Endodermal cell (in vitro differentiated cells): ENCODE measurements at regions not wholly inside any gene's neighbourhood (a gene's known extent, or its start where the extent isn't known, plus 50 kb on each side); places are given as distances from the start of the nearest gene placed in this dataset.

Source experiments
- DNase-seq: peaks from one replicate; pipeline ENCODE4 v3.0.0-alpha.2; 2017
- H3K27ac ChIP-seq: 2 replicates; pipeline ENCODE4 v1.5.1; 2013; ENCODE audit warnings: mild to moderate bottlenecking, low read depth, low read length, moderate library complexity
- H3K27me3 ChIP-seq: 2 replicates; pipeline ENCODE4 v1.6.1; 2013; ENCODE audit warnings: mild to moderate bottlenecking, low read length, moderate library complexity; ENCODE audit not compliant: insufficient read depth, control insufficient read depth, poor library complexity, severe bottlenecking
- H3K36me3 ChIP-seq: 2 replicates; pipeline ENCODE4 v1.7.0; 2013; ENCODE audit warnings: mild to moderate bottlenecking, low read length, moderate library complexity; ENCODE audit not compliant: control insufficient read depth, insufficient read depth
- H3K4me1 ChIP-seq: one replicate; pipeline ENCODE4 v1.7.0; 2013; ENCODE audit warnings: low read length; ENCODE audit not compliant: control insufficient read depth, insufficient read depth
- H3K4me3 ChIP-seq: 2 replicates; pipeline ENCODE4 v1.5.1; 2013; ENCODE audit warnings: mild to moderate bottlenecking, low read length, moderate library complexity
- H3K9ac ChIP-seq: 2 replicates; pipeline ENCODE4 v1.6.1; 2013; ENCODE audit warnings: mild to moderate bottlenecking, low read length, moderate library complexity; ENCODE audit not compliant: poor library complexity, severe bottlenecking; ENCODE audit errors: extremely low read depth
- H3K9me3 ChIP-seq: 2 replicates; pipeline ENCODE4 v1.6.1; 2013; ENCODE audit warnings: mild to moderate bottlenecking, low read length, moderate library complexity; ENCODE audit not compliant: control insufficient read depth
- H3K27ac Mint-ChIP-seq: 2 replicates; pipeline ENCODE4 v1.8.0; 2020; ENCODE audit warnings: mixed read lengths
- H3K27me3 Mint-ChIP-seq: 2 replicates; pipeline ENCODE4 v1.8.0; 2021; ENCODE audit warnings: mild to moderate bottlenecking, mixed read lengths; ENCODE audit not compliant: insufficient read depth
- H3K36me3 Mint-ChIP-seq: 2 replicates; pipeline ENCODE4 v1.8.0; 2020; ENCODE audit warnings: low read depth, mixed read lengths
- H3K4me1 Mint-ChIP-seq: 2 replicates; pipeline ENCODE4 v1.8.0; 2020; ENCODE audit warnings: mixed read lengths
- H3K4me3 Mint-ChIP-seq: 2 replicates; pipeline ENCODE4 v1.8.0; 2020; ENCODE audit warnings: mild to moderate bottlenecking, moderate library complexity, mixed read lengths
- H3K9me3 Mint-ChIP-seq: 2 replicates; pipeline ENCODE4 v1.8.0; 2020; ENCODE audit warnings: mild to moderate bottlenecking, mixed read lengths
- CTCF ChIP-seq: fragments of 200-600 bp; sonication (generic); conservative IDR thresholded peaks from 2 replicates; pipeline ENCODE4 v1.5.0; 2021; ENCODE audit warnings: antibody characterized with exemption, mild to moderate bottlenecking
- WGBS, 2 experiments: methylation state at CpG; one replicate each; pipeline versions ENCODE4 v1.1.5 to v1.1.7; 2013; ENCODE audit warnings: missing lambda C conversion rate in 2 of 2, mixed read lengths in 1 of 2; ENCODE audit not compliant: insufficient coverage in 1 of 2, insufficient read length in 1 of 2; 5-methylcytosine and 5-hydroxymethylcytosine counted together

GRCh38 chr4:74610491-74610890 lies 165.6 kb downstream of the AREG start:
- Mint-ChIP-seq H3K4me1 (peaks cover 18% of the 10 kb centered on the region), H3K27me3 (peaks cover 54% of the 10 kb centered on the region), H3K9me3 (no peaks in the 10 kb centered on the region), H3K27ac (no peak overlapping the region), H3K36me3 (no peaks in the 10 kb centered on the region), H3K4me3 (no peak overlapping the region)
- no peak for TF ChIP-seq CTCF
- peaks cover 64% of the 10 kb centered on the region for H3K27me3 ChIP-seq
- DNase-seq = no peak
- H3K9ac ChIP-seq = no peak overlapping the region
- H3K36me3 ChIP-seq = no peaks in the 10 kb centered on the region
- H3K27ac ChIP-seq = no peak overlapping the region
- peaks cover 6% of the 10 kb centered on the region for H3K4me1 ChIP-seq
- no peak overlapping the region for H3K4me3 ChIP-seq
- H3K9me3 ChIP-seq = peaks cover 7% of the 10 kb centered on the region
- 84 to 86% methylated on average over 1 to 2 of the region's 2 CpGs for WGBS, 2 experiments

- no peak overlapping the region for H3K27ac Mint-ChIP-seq
- peaks cover 2% of the 10 kb centered on the region for H3K36me3 Mint-ChIP-seq
- WGBS, 2 experiments = 100% methylated on average over 2 of the region's 2 CpGs; no CpG with 5 or more reads in 1 of the 2 experiments
Observed at GRCh38 chr4:74612837-74613236, 167.9 kb downstream of the AREG start.

GRCh38 chr4:74613266-74613665 lies 168.3 kb downstream of the AREG start:
- Mint-ChIP-seq H3K4me1 (peaks cover 11% of the 10 kb centered on the region), H3K36me3 (peaks cover 2% of the 10 kb centered on the region), H3K27ac (no peak overlapping the region), H3K27me3 (peaks cover 64% of the 10 kb centered on the region), H3K9me3 (peaks cover 8% of the 10 kb centered on the region), H3K4me3 (no peak overlapping the region)
- no peaks in the 10 kb centered on the region for H3K36me3 ChIP-seq
- no peak overlapping the region for H3K27ac ChIP-seq
- peaks cover 73% of the 10 kb centered on the region for H3K27me3 ChIP-seq
- 36 to 64% methylated on average over 2 of the region's 2 CpGs for WGBS, 2 experiments
- peaks cover 13% of the 10 kb centered on the region for H3K9me3 ChIP-seq
- H3K4me3 ChIP-seq = no peak overlapping the region
- no peak for TF ChIP-seq CTCF
- no peak overlapping the region for H3K9ac ChIP-seq
- H3K4me1 ChIP-seq = peaks cover 4% of the 10 kb centered on the region
- no peak for DNase-seq

More at GRCh38 chr4:74612837-74613236, 167.9 kb downstream of the AREG start:
- Mint-ChIP-seq H3K27me3 (peaks cover 64% of the 10 kb centered on the region), H3K9me3 (peaks cover 8% of the 10 kb centered on the region), H3K4me1 (peaks cover 15% of the 10 kb centered on the region), H3K4me3 (no peak overlapping the region)
- peaks cover 6% of the 10 kb centered on the region for H3K4me1 ChIP-seq
- DNase-seq = no peak
- TF ChIP-seq CTCF = no peak
- peaks cover 13% of the 10 kb centered on the region for H3K9me3 ChIP-seq
- no peaks in the 10 kb centered on the region for H3K36me3 ChIP-seq
- no peak overlapping the region for H3K9ac ChIP-seq
- H3K4me3 ChIP-seq = no peak overlapping the region
- H3K27ac ChIP-seq = no peak overlapping the region
- H3K27me3 ChIP-seq = peaks cover 73% of the 10 kb centered on the region
